Activated CD4-positive, alpha-beta memory T cell treated with anti-CD3 and anti-CD28 coated beads for 36 hours (primary cell): ENCODE measurements at regions not wholly inside any gene's neighbourhood (a gene's known extent, or its start where the extent isn't known, plus 50 kb on each side); places are given as distances from the start of the nearest gene placed in this dataset.
"Not testable (repeated sequence)": the region's sequence is repeated elsewhere in the genome, so short reads cannot be mapped to it uniquely, and the experiment has no call there.

Experiments used
- CTCF ChIA-PET: fragments of 350-600 bp; sonication (Branson Sonifier 250); formaldehyde crosslinking; loops from one replicate; lab custom pipeline; 2021; ENCODE audit warnings: antibody characterized with exemption, inconsistent platforms; lab: Charles Lee
- POLR2A ChIA-PET: fragments of 350-600 bp; sonication (Branson Sonifier 250); formaldehyde crosslinking; loops from one replicate; lab custom pipeline; 2021; ENCODE audit warnings: antibody characterized with exemption; lab: Charles Lee
- DNase-seq: peaks from one replicate; pipeline ENCODE4 v3.0.0-alpha.2; 2020
- H3K27ac Mint-ChIP-seq: one replicate; pipeline ENCODE4 v1.8.0; 2021; ENCODE audit warnings: mixed read lengths
- H3K27me3 Mint-ChIP-seq: one replicate; pipeline ENCODE4 v1.8.0; 2021; ENCODE audit warnings: mixed read lengths
- H3K36me3 Mint-ChIP-seq: one replicate; pipeline ENCODE4 v1.8.0; 2021; ENCODE audit warnings: mixed read lengths
- H3K4me1 Mint-ChIP-seq: one replicate; pipeline ENCODE4 v1.8.0; 2021; ENCODE audit warnings: low read depth, mixed read lengths
- H3K4me3 Mint-ChIP-seq: one replicate; pipeline ENCODE4 v1.8.0; 2021; ENCODE audit warnings: mild to moderate bottlenecking, mixed read lengths
- H3K9me3 Mint-ChIP-seq: one replicate; pipeline ENCODE4 v1.8.0; 2021; ENCODE audit warnings: mixed read lengths
- intact Hi-C: fragments of 100-400 bp; cut with micrococcal nuclease; formaldehyde crosslinking; loops from one replicate; pipeline ENCODE4 v1.15.1; 2023

- intact Hi-C loops = no loop called here
- H3K9me3 Mint-ChIP-seq = peaks cover 14% of the 10 kb centered on the region
- H3K4me3 Mint-ChIP-seq = no peak overlapping the region
- DNase-seq = no peak
- H3K4me1 Mint-ChIP-seq = peaks cover 5% of the 10 kb centered on the region
- peaks cover 3% of the 10 kb centered on the region for H3K27me3 Mint-ChIP-seq
- ChIA-PET CTCF (no interaction called here), POLR2A (no interaction called here)
- peaks cover 1% of the 10 kb centered on the region for H3K36me3 Mint-ChIP-seq
- no peak overlapping the region for H3K27ac Mint-ChIP-seq
Measured at GRCh38 chr5:174483411-174483810, 241.0 kb upstream of the MSX2 start.

- DNase-seq = no peak
- Mint-ChIP-seq H3K27ac (no peak overlapping the region), H3K27me3 (peaks cover 1% of the 10 kb centered on the region), H3K4me1 (no peaks in the 10 kb centered on the region), H3K9me3 (peaks cover 4% of the 10 kb centered on the region), H3K4me3 (no peak overlapping the region), H3K36me3 (no peaks in the 10 kb centered on the region)
- intact Hi-C loops = no loop called here
- ChIA-PET POLR2A (no interaction called here), CTCF (no interaction called here)
Measured at GRCh38 chr5:174489215-174489614, 235.2 kb upstream of the MSX2 start.

GRCh38 chr5:174489920-174490597 is 234.3 kb upstream of the MSX2 start:
- no peak overlapping the region for H3K4me3 Mint-ChIP-seq
- H3K27me3 Mint-ChIP-seq = peaks cover 1% of the 10 kb centered on the region
- intact Hi-C loops = no loop called here
- ChIA-PET CTCF (no interaction called here), POLR2A (no interaction called here)
- no peaks in the 10 kb centered on the region for H3K4me1 Mint-ChIP-seq
- no peaks in the 10 kb centered on the region for H3K36me3 Mint-ChIP-seq
- no peak for DNase-seq
- no peaks in the 10 kb centered on the region for H3K9me3 Mint-ChIP-seq
- H3K27ac Mint-ChIP-seq = no peak overlapping the region

DNA sequence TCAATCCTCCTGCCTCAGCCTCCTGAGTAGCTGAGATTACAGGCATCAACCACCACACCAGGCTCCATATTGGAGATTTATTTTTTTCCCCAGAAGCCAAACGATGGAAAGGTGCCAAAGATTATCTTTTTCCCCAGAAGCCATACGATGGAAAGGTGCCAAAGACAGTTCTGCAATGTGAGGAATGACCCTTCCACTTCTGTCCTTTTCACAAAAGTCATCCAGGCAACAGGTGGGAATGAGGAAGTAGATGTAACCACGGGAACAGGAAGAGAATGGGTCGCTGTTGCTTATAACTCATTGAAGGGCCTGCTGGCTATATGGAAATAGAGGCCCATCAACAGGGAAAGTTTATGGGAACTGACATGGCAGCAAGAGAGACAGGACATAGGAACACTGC is 233.7 kb upstream of the MSX2 start:
- ChIA-PET CTCF (no interaction called here), POLR2A (no interaction called here)
- H3K9me3 Mint-ChIP-seq = no peaks in the 10 kb centered on the region
- no peaks in the 10 kb centered on the region for H3K36me3 Mint-ChIP-seq
- no peak overlapping the region for H3K4me3 Mint-ChIP-seq
- no peak overlapping the region for H3K27ac Mint-ChIP-seq
- peaks cover 1% of the 10 kb centered on the region for H3K27me3 Mint-ChIP-seq
- no peaks in the 10 kb centered on the region for H3K4me1 Mint-ChIP-seq
- intact Hi-C loops = no loop called here
- DNase-seq = no peak

GRCh38 chr5:174491265-174491664 is 233.1 kb upstream of the MSX2 start:
- no peaks in the 10 kb centered on the region for H3K4me1 Mint-ChIP-seq
- DNase-seq = no peak
- H3K27ac Mint-ChIP-seq = no peak overlapping the region
- intact Hi-C loops = no loop called here
- CTCF ChIA-PET = no interaction called here
- H3K36me3 Mint-ChIP-seq = no peaks in the 10 kb centered on the region
- H3K9me3 Mint-ChIP-seq = no peaks in the 10 kb centered on the region
- H3K27me3 Mint-ChIP-seq = peaks cover 1% of the 10 kb centered on the region
- POLR2A ChIA-PET = no interaction called here
- H3K4me3 Mint-ChIP-seq = no peak overlapping the region

- Mint-ChIP-seq H3K9me3 (no peaks in the 10 kb centered on the region), H3K4me1 (no peaks in the 10 kb centered on the region), H3K27ac (no peak overlapping the region), H3K4me3 (no peak overlapping the region), H3K27me3 (peaks cover 1% of the 10 kb centered on the region), H3K36me3 (no peaks in the 10 kb centered on the region)
- ChIA-PET POLR2A (no interaction called here), CTCF (no interaction called here)
- intact Hi-C loops = no loop called here
- no peak for DNase-seq
Measured at GRCh38 chr5:174491761-174492350, 232.5 kb upstream of the MSX2 start.

GRCh38 chr5:174493530-174493929 is 230.9 kb upstream of the MSX2 start:
- intact Hi-C loops = no loop called here
- H3K27me3 Mint-ChIP-seq = no peaks in the 10 kb centered on the region
- ChIA-PET CTCF (interaction anchor here (1.1 kb wide), 1 partner anchor 15 kb away, joined by 3 read pairs; no protein-coding TSS in a partner anchor), POLR2A (no interaction called here)
- no peak overlapping the region for H3K27ac Mint-ChIP-seq
- H3K4me3 Mint-ChIP-seq = no peak overlapping the region
- H3K36me3 Mint-ChIP-seq = peaks cover 5% of the 10 kb centered on the region
- no peak for DNase-seq
- H3K4me1 Mint-ChIP-seq = no peaks in the 10 kb centered on the region
- H3K9me3 Mint-ChIP-seq = peaks cover 12% of the 10 kb centered on the region

- H3K27ac Mint-ChIP-seq, H3K4me3 Mint-ChIP-seq, POLR2A ChIA-PET, H3K27me3 Mint-ChIP-seq, H3K36me3 Mint-ChIP-seq, intact Hi-C loops, DNase-seq, H3K4me1 Mint-ChIP-seq, CTCF ChIA-PET: not testable (repeated sequence)
- H3K9me3 Mint-ChIP-seq = peaks cover 27% of the 10 kb centered on the region
Measured at GRCh38 chr5:174497939-174498338, 226.4 kb upstream of the MSX2 start.

DNA sequence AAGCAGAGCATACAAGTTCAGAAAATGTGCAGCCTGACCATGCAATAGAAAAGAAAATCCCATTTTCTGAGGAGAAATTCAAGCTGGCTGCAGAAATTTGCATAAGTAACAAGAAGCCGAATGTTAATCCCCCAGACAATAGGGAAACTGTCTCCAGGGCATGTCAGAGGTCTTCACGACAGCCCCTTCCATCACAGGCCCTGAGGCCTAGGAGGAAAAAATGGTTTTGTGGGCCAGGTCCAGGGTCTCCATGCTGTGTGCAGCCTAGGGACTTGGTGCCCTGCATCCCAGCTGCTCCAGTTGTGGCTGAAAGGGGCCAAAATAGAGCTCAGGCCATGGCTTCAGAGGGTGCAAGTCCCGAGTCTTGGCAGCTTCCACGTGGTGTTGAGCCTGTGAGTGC is 225.8 kb upstream of the MSX2 start:
- H3K4me3 Mint-ChIP-seq, H3K4me1 Mint-ChIP-seq, DNase-seq, H3K27me3 Mint-ChIP-seq, intact Hi-C loops, POLR2A ChIA-PET, H3K27ac Mint-ChIP-seq, CTCF ChIA-PET, H3K36me3 Mint-ChIP-seq: not testable (repeated sequence)
- peaks cover 27% of the 10 kb centered on the region for H3K9me3 Mint-ChIP-seq

- no peaks in the 10 kb centered on the region for H3K27me3 Mint-ChIP-seq
- peaks cover 27% of the 10 kb centered on the region for H3K9me3 Mint-ChIP-seq
- H3K4me1 Mint-ChIP-seq = no peaks in the 10 kb centered on the region
- CTCF ChIA-PET = no interaction called here
- intact Hi-C loops = no loop called here
- H3K27ac Mint-ChIP-seq = no peak overlapping the region
- POLR2A ChIA-PET = no interaction called here
- H3K36me3 Mint-ChIP-seq = peaks cover 5% of the 10 kb centered on the region
- DNase-seq = no peak
- no peak overlapping the region for H3K4me3 Mint-ChIP-seq
Measured at GRCh38 chr5:174500636-174501035, 223.7 kb upstream of the MSX2 start.

GRCh38 chr5:174501461-174502069 is 222.8 kb upstream of the MSX2 start:
- Mint-ChIP-seq H3K4me1 (no peaks in the 10 kb centered on the region), H3K36me3 (peaks cover 5% of the 10 kb centered on the region), H3K9me3 (peaks cover 27% of the 10 kb centered on the region), H3K27me3 (no peaks in the 10 kb centered on the region), H3K4me3 (no peak overlapping the region), H3K27ac (no peak overlapping the region)
- POLR2A ChIA-PET = no interaction called here
- CTCF ChIA-PET = no interaction called here
- intact Hi-C loops = no loop called here
- no peak for DNase-seq

DNA sequence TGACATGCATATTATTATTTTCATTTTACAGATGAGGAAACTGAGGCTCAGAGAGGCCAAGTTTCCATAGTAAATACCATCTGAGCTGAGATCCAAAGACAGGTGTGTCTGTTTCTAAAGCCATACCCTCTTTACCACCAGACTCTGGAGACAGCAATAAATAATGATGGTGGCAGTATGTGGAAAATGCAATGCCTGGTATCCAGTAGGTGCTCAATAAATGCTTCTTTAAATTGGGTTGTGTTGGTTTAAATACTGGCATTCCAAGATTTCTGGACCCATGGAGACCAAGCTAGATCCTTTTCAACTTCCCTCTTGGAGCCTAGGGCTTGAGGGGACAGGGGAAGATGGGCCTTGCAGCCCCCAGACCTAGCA is 221.3 kb upstream of the MSX2 start:
- Mint-ChIP-seq H3K36me3 (peaks cover 2% of the 10 kb centered on the region), H3K4me3 (no peak overlapping the region), H3K27ac (no peak overlapping the region), H3K4me1 (no peaks in the 10 kb centered on the region), H3K27me3 (no peaks in the 10 kb centered on the region), H3K9me3 (peaks cover 20% of the 10 kb centered on the region)
- DNase-seq = no peak
- CTCF ChIA-PET = no interaction called here
- POLR2A ChIA-PET = no interaction called here
- intact Hi-C loops = no loop called here
